GM18870 (cell line): ENCODE measurements at regions not wholly inside any gene's neighbourhood (a gene's known extent, or its start where the extent isn't known, plus 50 kb on each side); places are given as distances from the start of the nearest gene placed in this dataset.

Source experiments
- ATAC-seq: cut with Tn5 transposase; IDR thresholded peaks from one replicate; pipeline ENCODE4 v1.9.1; 2021; ENCODE audit warnings: moderate library complexity; ENCODE audit not compliant: unreplicated experiment

GRCh38 chr4:10336471-10336870, 120.8 kb downstream of the ZNF518B start:
- no peak for ATAC-seq

- ATAC-seq = no peak
Measured at GRCh38 chr4:10335050-10335449, 122.2 kb downstream of the ZNF518B start.

GRCh38 chr4:10334506-10335028, 122.7 kb downstream of the ZNF518B start:
- ATAC-seq = no peak

GRCh38 chr4:10333942-10334341, 123.3 kb downstream of the ZNF518B start:
- no peak for ATAC-seq

GRCh38 chr4:10326075-10326474, 131.2 kb downstream of the ZNF518B start:
- no peak for ATAC-seq

- no peak for ATAC-seq
Measured at GRCh38 chr4:10321931-10322330, 135.3 kb downstream of the ZNF518B start.

- no peak for ATAC-seq
Measured at GRCh38 chr4:10320130-10320529, 137.1 kb downstream of the ZNF518B start.

- ATAC-seq = no peak
Measured at GRCh38 chr4:10317345-10317744, 139.9 kb downstream of the ZNF518B start.

GRCh38 chr4:10316851-10317250, 140.4 kb downstream of the ZNF518B start:
- ATAC-seq = no peak

- no peak for ATAC-seq
Measured at GRCh38 chr4:10315638-10316037, 141.6 kb downstream of the ZNF518B start.

GRCh38 chr4:10312568-10312967, 144.7 kb downstream of the ZNF518B start:
- no peak for ATAC-seq

- no peak for ATAC-seq
Measured at GRCh38 chr4:10311939-10312338, 145.3 kb downstream of the ZNF518B start.

GRCh38 chr4:10305816-10306215, 151.4 kb downstream of the ZNF518B start:
- no peak for ATAC-seq

- ATAC-seq = no peak
Measured at GRCh38 chr4:10303291-10303690, 153.9 kb downstream of the ZNF518B start.

- no peak for ATAC-seq
Measured at GRCh38 chr4:10302096-10302495, 155.1 kb downstream of the ZNF518B start.

- no peak for ATAC-seq
Measured at GRCh38 chr4:10299601-10300000, 157.6 kb downstream of the ZNF518B start.

- ATAC-seq = no peak
Measured at GRCh38 chr4:10298681-10299080, 158.5 kb downstream of the ZNF518B start.

GRCh38 chr4:10296730-10297129, 160.5 kb downstream of the ZNF518B start:
- no peak for ATAC-seq

- ATAC-seq = no peak
Measured at GRCh38 chr4:10295301-10295700, 161.9 kb downstream of the ZNF518B start.

- no peak for ATAC-seq
Measured at GRCh38 chr4:10289538-10289906, 167.7 kb downstream of the ZNF518B start.

- no peak for ATAC-seq
Measured at GRCh38 chr4:10288830-10289537, 168.2 kb downstream of the ZNF518B start.

- ATAC-seq = no peak
Measured at GRCh38 chr4:10285028-10285427, 168.4 kb upstream of the WDR1 start.

- no peak for ATAC-seq
Measured at GRCh38 chr4:10283761-10284160, 167.2 kb upstream of the WDR1 start.
